ENCODE measurements at regions not wholly inside any gene's neighbourhood (a gene's known extent, or its start where the extent isn't known, plus 50 kb on each side); places are given as distances from the start of the nearest gene placed in this dataset.

- FAIRE-seq: no peak
- no peak for TF ChIP-seq CTCF (IDR thresholded peaks at IDR 0.05; ENCODE audit: insufficient read depth, missing control alignments)
- no peak for DNase-seq (ENCODE audit: insufficient read length, low spot score)
These were observed 60.0 kb upstream of the ARHGAP24 start for GRCh38 chr4:85414972-85415371.

DNA sequence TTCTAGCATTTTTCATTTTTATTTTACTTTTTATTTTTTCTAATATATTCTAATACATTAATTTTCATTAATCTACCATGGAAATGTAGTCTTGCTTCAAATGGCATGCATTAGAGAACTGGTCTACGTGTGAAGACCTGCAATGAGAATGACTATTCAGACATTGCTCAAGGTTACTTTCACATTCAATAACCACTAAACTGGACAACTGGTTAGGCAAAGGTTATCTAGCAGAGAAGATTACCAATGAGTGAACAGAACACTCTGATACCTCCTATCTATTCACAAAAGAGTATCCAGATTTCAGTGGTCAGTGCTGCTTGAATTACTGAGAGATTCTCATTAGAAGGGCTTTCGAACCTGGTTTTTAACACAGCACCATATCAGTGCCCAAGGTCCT lies 58.9 kb upstream of the ARHGAP24 start:
- TF ChIP-seq CTCF (IDR thresholded peaks at IDR 0.05; ENCODE audit: insufficient read depth, missing control alignments): no peak
- no peak for DNase-seq (ENCODE audit: insufficient read length, low spot score)
- no peak for FAIRE-seq

DNA sequence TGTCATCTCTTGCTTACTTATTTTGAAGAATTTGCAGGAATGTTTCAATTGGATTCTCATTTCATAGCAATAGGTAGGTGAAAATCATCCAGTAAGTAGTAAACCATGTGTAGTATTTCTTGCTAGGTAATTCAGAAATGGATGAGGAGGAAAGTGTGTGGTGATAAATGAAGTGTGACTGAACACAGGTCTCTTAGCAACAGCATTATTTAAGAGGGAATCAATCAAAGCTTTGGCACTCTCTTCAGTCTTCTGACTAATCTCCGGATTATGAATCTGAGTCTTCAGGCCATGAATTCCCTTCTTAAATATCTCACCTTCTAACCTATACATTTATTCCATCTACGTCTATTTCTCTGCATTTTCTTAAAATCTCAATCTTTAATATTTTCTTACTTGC lies 55.8 kb upstream of the ARHGAP24 start:
- peak; percentile 97 for FAIRE-seq

DNA sequence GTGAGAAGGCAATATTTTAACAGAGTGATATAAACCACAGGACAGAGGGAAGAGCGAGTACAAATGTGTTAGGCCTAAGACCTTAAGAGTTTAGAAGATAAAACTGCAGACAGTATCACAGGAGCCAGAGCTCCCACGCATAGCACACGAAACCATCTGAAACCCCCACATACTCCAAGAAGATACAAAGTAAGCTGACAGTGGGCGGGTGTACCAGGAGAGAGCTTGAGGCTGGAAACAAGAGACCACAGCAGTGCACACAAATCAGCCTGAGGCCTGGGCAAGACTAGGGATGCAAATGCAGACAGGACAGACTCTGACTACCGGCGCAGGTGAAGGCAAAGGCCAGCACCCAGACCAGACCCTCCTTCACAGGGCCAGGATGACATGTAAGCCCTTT lies 54.1 kb upstream of the ARHGAP24 start:
- no peak for DNase-seq (ENCODE audit: insufficient read length, low spot score)
- TF ChIP-seq CTCF (IDR thresholded peaks at IDR 0.05; ENCODE audit: insufficient read depth, missing control alignments): no peak
- FAIRE-seq: no peak

More for the DNA sequence above, 55.8 kb upstream of the ARHGAP24 start:
- DNase-seq (ENCODE audit: insufficient read length, low spot score): no peak
- TF ChIP-seq CTCF (IDR thresholded peaks at IDR 0.05; ENCODE audit: insufficient read depth, missing control alignments): no peak

DNA sequence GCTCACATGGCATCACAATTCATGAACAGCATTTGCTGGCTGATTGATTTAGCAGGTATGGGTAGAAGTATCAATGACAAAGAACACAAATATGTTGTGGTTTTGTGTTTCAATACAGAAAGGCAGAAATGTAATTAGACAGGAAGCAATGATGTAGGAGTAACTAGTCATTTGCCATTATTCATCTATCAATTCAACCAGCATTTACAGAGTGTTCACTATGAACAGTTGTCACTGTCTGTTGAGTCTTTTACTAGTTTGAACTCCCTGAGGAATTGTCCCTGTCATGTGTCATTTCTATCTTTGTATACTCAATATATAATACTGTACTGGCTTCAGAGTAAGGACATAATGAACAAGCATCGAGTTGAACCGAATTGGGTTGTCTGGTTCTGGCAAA lies 51.5 kb upstream of the ARHGAP24 start:
- TF ChIP-seq CTCF (IDR thresholded peaks at IDR 0.05; ENCODE audit: insufficient read depth, missing control alignments): no peak
- no peak for FAIRE-seq

More for the DNA sequence above, 51.5 kb upstream of the ARHGAP24 start:
- DNase-seq (ENCODE audit: insufficient read length, low spot score): no peak
